ENCODE measurements at regions not wholly inside any gene's neighbourhood (a gene's known extent, or its start where the extent isn't known, plus 50 kb on each side); places are given as distances from the start of the nearest gene placed in this dataset.

DNA sequence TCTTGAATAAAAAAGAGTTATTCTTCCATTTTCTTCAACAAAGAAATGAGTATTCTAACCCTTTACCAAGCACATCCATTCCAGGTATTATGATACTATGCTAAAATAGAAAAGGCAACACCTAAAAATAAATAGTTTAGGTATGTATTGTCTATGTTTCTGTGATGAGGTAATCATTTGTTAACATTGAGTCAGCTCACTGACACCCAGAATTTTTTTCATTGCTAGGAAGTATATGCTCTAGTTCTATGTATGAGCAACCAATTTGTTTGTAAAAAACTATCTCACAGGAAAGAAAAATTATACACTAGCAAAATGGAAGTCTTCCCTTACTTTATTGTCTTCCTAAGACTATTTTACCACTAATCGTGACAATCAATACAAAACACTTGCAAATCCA is 615.6 kb upstream of the GRIN3A start:
- TF ChIP-seq RAD21 (IDR thresholded peaks at IDR 0.05; ENCODE audit: low read length) (no peak), EP300 (IDR thresholded peaks at IDR 0.05; ENCODE audit: borderline replicate concordance in 1 of 2, low read depth in 1 of 2, low read length in 1 of 2) (no peak)
- TF ChIP-seq, protein P1, sequence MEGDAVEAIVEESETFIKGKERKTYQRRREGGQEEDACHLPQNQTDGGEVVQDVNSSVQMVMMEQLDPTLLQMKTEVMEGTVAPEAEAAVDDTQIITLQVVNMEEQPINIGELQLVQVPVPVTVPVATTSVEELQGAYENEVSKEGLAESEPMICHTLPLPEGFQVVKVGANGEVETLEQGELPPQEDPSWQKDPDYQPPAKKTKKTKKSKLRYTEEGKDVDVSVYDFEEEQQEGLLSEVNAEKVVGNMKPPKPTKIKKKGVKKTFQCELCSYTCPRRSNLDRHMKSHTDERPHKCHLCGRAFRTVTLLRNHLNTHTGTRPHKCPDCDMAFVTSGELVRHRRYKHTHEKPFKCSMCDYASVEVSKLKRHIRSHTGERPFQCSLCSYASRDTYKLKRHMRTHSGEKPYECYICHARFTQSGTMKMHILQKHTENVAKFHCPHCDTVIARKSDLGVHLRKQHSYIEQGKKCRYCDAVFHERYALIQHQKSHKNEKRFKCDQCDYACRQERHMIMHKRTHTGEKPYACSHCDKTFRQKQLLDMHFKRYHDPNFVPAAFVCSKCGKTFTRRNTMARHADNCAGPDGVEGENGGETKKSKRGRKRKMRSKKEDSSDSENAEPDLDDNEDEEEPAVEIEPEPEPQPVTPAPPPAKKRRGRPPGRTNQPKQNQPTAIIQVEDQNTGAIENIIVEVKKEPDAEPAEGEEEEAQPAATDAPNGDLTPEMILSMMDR (IDR thresholded peaks at IDR 0.05) = no peak
